ENCODE measurements at regions not wholly inside any gene's neighbourhood (a gene's known extent, or its start where the extent isn't known, plus 50 kb on each side); places are given as distances from the start of the nearest gene placed in this dataset.

- DNase-seq (ENCODE audit: low read depth in 2 of 2), result no peak
Observed at GRCh38 chr15:95492388-95493070, 838.0 kb upstream of the NR2F2 start.

DNA sequence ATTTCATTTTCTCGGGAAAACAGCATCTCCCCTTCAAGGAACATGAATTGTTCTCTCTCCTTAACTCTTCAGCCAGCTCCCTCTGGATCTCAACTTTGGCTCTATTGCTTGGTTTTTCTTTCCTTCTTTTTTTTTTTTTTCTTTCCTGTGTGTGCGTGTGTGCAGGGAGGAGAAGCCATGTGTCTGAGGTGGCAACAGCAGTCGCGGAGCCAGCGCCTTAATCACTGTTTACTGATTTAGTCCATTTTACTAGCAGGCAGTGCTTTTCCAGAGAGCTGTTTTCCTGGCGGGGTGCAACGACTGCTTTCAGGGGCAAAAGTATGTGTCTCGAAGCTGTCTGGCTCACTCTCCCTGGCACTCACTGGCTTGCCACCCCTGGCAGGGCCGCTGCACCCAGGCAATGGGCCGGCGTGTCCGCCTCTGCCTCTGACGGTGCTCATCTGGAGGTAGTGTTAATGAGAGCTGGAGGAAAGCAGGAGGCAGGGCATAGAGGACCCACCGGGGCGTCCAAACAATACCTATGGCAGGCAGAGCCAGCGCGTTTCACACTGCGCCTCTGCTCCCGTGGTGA lies 835.4 kb upstream of the NR2F2 start:
- no peak for DNase-seq (ENCODE audit: low read depth in 2 of 2)

- DNase-seq (ENCODE audit: low read depth in 2 of 2), result no peak
Observed at GRCh38 chr15:95497634-95498033, 832.9 kb upstream of the NR2F2 start.

- DNase-seq (ENCODE audit: low read depth in 2 of 2), result no peak
Observed at GRCh38 chr15:95498961-95499360, 831.5 kb upstream of the NR2F2 start.

DNA sequence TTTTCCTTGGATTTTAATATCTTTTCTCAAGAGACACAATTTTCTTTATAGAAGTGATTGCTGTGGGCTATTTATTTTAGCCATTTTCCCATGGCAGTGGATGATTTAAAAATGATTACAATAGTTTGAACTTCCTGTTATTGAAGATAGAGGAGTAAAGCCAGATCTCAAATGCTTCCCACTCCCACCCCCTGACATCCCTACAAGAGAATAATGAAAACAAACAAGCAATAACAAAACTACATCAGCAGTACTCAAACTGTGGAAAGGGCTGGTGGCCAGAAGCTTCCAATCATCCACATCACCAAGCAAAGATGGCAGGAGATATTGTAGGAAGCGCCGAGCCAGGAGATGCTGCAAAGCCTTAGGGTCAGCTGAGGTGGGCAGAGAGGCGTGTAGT lies 831.1 kb upstream of the NR2F2 start:
- no peak for DNase-seq (ENCODE audit: low read depth in 2 of 2)

- no peak for DNase-seq (ENCODE audit: low read depth in 2 of 2)
Observed at GRCh38 chr15:95501865-95502264, 828.6 kb upstream of the NR2F2 start.

DNA sequence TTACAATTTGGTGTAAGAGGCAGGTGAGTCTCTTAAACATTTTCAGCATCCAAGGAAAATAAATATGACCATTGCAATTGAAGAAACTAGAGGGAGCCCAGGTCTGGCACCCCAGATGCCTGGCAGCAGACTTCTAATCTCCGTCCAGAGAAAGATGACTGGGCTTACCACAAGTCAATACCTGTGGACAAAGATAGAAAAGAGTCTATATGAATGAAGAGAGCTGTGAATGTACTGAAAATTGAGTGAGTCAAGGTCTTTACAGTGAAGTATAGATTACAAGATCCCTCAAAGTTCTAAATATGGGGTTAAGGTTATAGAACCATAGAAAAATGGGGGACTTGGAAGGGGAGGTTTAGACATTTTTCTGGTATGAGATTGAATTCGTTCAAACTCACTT lies 827.4 kb upstream of the NR2F2 start:
- DNase-seq (ENCODE audit: low read depth in 2 of 2), result no peak

DNA sequence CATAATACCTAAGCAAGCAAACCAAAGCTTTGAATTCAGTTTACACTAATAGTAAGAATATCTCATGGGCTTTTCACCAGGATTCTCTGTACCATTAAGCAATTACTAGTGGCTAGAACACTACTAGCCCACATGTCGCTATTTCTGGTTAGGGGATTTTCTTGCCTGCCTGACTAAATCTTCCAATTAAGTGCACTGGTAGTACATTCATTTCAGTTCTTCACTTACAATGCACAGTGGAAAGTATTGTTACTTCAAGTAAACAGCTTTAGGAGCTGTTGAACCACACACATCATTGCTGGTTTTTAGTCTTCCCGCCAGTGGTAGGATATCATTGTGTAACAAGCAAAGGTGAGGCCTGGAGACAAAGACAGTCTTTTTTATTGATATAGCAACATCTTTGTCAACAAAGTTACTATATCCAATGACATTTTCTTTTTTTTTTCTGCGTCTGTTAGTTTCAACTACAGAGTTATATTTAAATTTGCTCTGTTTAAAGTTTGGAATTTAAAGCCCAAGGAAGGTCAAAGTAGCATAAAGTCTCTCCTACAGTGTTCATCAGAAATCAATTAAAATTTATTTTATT lies 826.8 kb upstream of the NR2F2 start:
- DNase-seq (ENCODE audit: low read depth in 2 of 2), result no peak

GRCh38 chr15:95511671-95512070 lies 818.8 kb upstream of the NR2F2 start:
- peak; percentile 49 to 71 for DNase-seq (ENCODE audit: low read depth in 2 of 2)

DNA sequence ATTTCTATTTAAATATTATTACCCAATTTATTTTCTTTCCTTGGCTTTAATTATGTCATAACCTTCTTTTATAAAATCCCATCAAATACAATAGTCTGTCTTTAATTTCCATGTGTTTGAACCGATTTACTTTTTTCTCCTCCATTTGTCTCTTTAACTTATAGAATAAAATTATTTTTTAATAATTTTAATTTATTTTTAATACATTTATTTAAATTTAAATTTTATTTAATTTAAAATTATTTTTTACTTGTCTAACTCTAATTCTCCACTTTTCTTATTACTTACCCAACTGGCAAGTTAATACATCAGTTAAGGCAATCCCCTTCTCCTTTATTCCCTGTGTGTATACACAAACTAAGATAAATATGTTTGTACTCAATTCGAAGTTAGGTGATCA lies 817.6 kb upstream of the NR2F2 start:
- no peak for DNase-seq (ENCODE audit: low read depth in 2 of 2)

DNA sequence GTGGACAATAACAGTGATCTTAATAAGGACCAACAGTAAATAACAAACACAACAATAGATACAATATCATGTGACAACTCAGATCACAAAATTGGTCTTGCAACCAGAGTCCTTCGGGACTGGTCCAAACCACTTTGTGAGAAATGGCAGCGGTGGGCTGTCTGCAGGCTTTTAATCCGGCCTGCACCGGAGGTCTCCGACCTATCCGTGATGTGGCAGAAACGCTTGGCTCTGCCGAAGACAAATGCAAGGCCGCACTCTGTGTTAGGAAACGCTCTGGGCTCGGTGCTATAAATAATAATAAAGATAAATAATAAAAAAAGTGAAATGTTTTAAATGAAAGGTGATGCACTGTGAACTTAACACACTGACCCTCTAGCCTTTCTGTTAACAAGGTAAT lies 810.6 kb upstream of the NR2F2 start:
- DNase-seq (ENCODE audit: low read depth in 2 of 2), result no peak

- no peak for DNase-seq (ENCODE audit: low read depth in 2 of 2)
Observed at GRCh38 chr15:95520511-95520910, 810.0 kb upstream of the NR2F2 start.

GRCh38 chr15:95520922-95521321 lies 809.6 kb upstream of the NR2F2 start:
- no peak for DNase-seq (ENCODE audit: low read depth in 2 of 2)

- no peak for DNase-seq (ENCODE audit: low read depth in 2 of 2)
Observed at GRCh38 chr15:95522533-95522932, 808.0 kb upstream of the NR2F2 start.

DNA sequence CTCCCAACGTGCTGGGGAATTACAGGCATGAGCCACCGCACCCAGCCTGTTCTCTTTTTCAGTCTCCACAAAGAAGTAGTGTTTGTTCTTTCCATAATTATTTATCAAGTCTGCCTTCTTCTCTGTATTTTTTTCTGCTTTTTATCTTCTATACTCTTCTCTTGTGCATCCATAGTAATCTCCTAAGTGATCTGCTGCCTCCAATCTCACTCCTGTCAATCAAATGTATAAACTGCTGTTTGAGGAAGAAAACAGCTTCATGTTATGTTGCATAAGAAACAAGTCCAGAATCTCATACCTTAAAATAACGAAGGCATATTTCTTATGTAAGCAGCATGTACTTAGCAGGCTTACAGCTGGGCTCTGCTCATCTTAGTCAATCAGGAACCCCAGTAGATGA lies 801.6 kb upstream of the NR2F2 start:
- no peak for DNase-seq (ENCODE audit: low read depth in 2 of 2)

- no peak for DNase-seq (ENCODE audit: low read depth in 2 of 2)
Observed at GRCh38 chr15:95536638-95537037, 793.9 kb upstream of the NR2F2 start.

DNA sequence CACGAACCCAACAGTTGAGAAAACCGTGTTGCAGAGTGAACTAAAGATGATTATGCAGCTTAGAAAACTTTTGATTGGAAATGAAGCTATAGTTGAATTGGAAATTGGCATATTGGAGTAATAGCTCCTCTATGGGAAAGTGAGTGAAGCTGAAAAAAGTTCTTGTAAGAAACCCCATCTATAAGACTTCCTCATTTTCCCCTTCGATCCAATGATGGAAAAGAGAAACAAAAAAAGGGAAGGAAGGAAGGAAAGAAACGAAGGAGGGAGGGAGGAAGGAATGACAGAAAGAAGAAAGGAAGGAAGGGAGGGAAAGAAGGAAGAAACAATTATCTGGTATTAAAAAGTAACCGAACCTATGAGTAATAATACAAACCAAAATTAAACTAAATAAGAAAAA lies 791.8 kb upstream of the NR2F2 start:
- no peak for DNase-seq (ENCODE audit: low read depth in 2 of 2)

DNA sequence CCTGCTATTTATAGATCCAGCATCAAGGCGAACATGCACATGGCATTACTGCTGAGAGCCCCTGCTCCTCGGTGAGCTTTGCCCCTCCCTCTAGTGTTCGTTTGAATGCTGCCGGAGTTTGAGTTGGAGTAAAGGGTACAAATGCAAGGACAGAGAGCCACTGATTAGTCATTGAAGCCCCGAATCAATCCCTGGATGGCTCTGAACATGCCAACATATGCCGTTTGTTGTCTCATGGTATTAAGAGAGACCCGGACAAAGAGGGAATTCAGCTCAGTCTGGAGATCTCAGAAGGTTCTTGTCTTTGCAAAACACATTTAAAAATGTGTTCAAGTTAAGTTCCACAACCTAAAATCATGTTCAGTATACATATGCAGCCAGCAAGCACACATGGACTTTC lies 789.2 kb upstream of the NR2F2 start:
- no peak for DNase-seq (ENCODE audit: low read depth in 2 of 2)

DNA sequence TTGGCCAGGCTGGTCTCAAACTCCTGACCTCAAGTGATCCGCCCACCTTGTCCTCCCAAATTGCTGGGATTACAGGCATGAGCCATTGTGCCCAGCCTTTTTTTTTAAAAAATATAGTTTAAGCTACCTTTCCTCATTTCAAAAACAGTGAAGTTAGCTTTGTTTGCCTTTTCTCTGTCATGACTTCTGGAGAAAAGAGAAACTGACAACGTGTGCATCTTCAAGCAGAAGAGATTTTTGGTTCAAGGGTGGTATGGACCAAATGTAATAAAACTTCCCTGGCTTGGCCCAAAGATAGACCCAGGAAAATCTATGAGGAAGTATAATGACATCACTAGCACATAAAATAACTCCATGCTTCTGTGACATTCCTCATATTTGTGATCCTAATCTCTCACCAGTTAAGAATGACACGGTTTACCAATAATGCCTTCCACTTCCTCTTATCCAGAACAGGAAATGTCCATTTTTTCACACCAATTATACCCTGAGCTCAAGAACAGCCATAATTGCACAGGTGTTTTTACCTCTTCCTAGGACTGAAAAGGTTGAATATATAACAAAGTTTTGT lies 781.2 kb upstream of the NR2F2 start:
- no peak for DNase-seq (ENCODE audit: low read depth in 2 of 2)

DNA sequence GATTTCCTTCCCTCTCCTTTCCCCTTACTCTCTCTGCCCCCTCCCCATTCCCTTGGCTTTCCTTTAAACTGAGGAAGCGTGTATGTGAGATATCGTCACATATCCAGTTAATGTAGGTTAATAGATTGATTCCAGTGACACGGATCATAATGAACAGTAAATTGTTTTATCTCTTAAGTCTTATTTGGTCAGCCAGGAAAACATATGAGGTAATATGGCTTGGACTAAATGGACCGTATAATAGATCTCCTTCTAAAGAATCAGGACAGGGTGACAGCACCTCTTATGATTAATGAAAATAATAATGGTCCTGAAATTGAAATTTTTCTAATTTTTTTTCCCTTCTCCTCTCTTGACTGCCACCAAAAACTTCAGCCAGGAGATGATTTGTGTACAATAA lies 779.8 kb upstream of the NR2F2 start:
- DNase-seq (ENCODE audit: low read depth in 2 of 2), result no peak

- DNase-seq (ENCODE audit: low read depth in 2 of 2), result no peak
Observed at GRCh38 chr15:95556225-95556624, 774.3 kb upstream of the NR2F2 start.

- DNase-seq (ENCODE audit: low read depth in 2 of 2), result no peak
Observed at GRCh38 chr15:95556866-95557225, 773.7 kb upstream of the NR2F2 start.
